K562 (cell line): ENCODE measurements at regions not wholly inside any gene's neighbourhood (a gene's known extent, or its start where the extent isn't known, plus 50 kb on each side); places are given as distances from the start of the nearest gene placed in this dataset.

ENCODE experiments used
- ATAC-seq: fragments of 200-7000 bp; cut with Tn5 transposase; 3 replicates; pipeline ENCODE4 v1.9.1; 2020; ENCODE audit warnings: moderate library complexity
- BruUV-seq: library from RNA; stranded (reverse); fragments of 400-500 nt; replicated peaks from 2 replicates; lab custom pipeline; 2021; lab: Mats Ljungman, UMichigan
- CTCF ChIA-PET: fragments of 300-600 bp; formaldehyde crosslinking; extraction: SDS; loops from one replicate; lab custom pipeline; 2021; ENCODE audit warnings: low intra/inter-chr PET ratio; lab: Yijun Ruan, JAX
- POLR2A ChIA-PET: fragments of 300-600, 350-650 bp; sonication (Branson Sonifier 250); formaldehyde crosslinking; extraction: SDS; loops from one replicate; lab custom pipeline; 2021; ENCODE audit warnings: antibody characterized with exemption, inconsistent platforms; lab: Yijun Ruan, JAX
- DNase-seq, 4 experiments: peaks; one replicate each; pipeline versions ENCODE4 v3.0.0 to v3.0.0-alpha.2; 2011 to 2018; ENCODE audit warnings: low spot score in 3 of 4, mixed read lengths in 3 of 4; ENCODE audit errors: extremely low read depth in 1 of 4
- FAIRE-seq: peaks from 2 replicates; lab custom pipeline; 2011; peaks lifted over from hg19 to GRCh38; lab: Jason Lieb, UNC
- H2AFZ ChIP-seq: 2 replicates; pipeline ENCODE4 v1.6.0; 2011; ENCODE audit warnings: low read depth, low read length, control low read depth, inconsistent platforms
- H3K27ac ChIP-seq: fragments of 200-600 bp; 3 replicates; pipeline ENCODE4 v1.8.0; 2011; ENCODE audit warnings: low read depth, mild to moderate bottlenecking, control low read depth, inconsistent platforms, low read length, moderate library complexity, mixed read lengths; ENCODE audit errors: extremely low read depth
- H3K27me3 ChIP-seq, 2 experiments: fragments of 300-600 bp in 1 of 2; 2 replicates in 1 of 2; 3 replicates in 1 of 2; pipeline versions ENCODE4 v1.6.0 to v1.8.0; 2011; ENCODE audit warnings: inconsistent platforms in 2 of 2, low read length in 2 of 2, mild to moderate bottlenecking in 1 of 2, mixed read lengths in 1 of 2, moderate library complexity in 1 of 2; ENCODE audit not compliant: control insufficient read depth in 2 of 2, insufficient read depth in 2 of 2
- H3K36me3 ChIP-seq: fragments of 300-600 bp; 3 replicates; pipeline ENCODE4 v1.8.0; 2011; ENCODE audit warnings: mild to moderate bottlenecking, low read length, inconsistent platforms; ENCODE audit not compliant: control insufficient read depth, insufficient read depth
- H3K4me1 ChIP-seq, 2 experiments: fragments of 200-600 bp in 1 of 2; replicated peaks in 1 of 2; 2 replicates in 1 of 2; 3 replicates in 1 of 2; pipeline versions ENCODE4 v1.5.1 to v1.8.0; 2011; ENCODE audit warnings: inconsistent platforms in 2 of 2, low read length in 2 of 2, mild to moderate bottlenecking in 1 of 2, mixed read lengths in 1 of 2, moderate library complexity in 1 of 2; ENCODE audit not compliant: control insufficient read depth in 2 of 2, insufficient read depth in 2 of 2
- H3K4me2 ChIP-seq: 2 replicates; pipeline ENCODE4 v1.6.1; 2011; ENCODE audit warnings: low read length, control low read depth, inconsistent platforms, mixed read lengths; ENCODE audit not compliant: insufficient read depth
- H3K4me3 ChIP-seq: fragments of 200-600 bp; sonication (generic), shearing (Covaris generic); 2 replicates; pipeline ENCODE4 v1.5.1; 2016; ENCODE audit warnings: control low read depth, inconsistent platforms
- H3K79me2 ChIP-seq: fragments of 200-600 bp; 3 replicates; pipeline ENCODE4 v1.8.0; 2011; ENCODE audit warnings: low read length, inconsistent platforms; ENCODE audit not compliant: control insufficient read depth, insufficient read depth
- H3K9ac ChIP-seq, 2 experiments: 2 replicates each; pipeline versions ENCODE4 v1.6.0 to v1.6.1; 2011; ENCODE audit warnings: low read depth in 2 of 2, low read length in 2 of 2, control low read depth in 1 of 2, inconsistent platforms in 1 of 2, mild to moderate bottlenecking in 1 of 2, mixed read lengths in 1 of 2; ENCODE audit not compliant: insufficient read depth in 1 of 2
- H3K9me1 ChIP-seq: one replicate; pipeline ENCODE4 v1.6.0; 2011; ENCODE audit warnings: inconsistent platforms, mild to moderate bottlenecking, low read length, moderate library complexity; ENCODE audit not compliant: control insufficient read depth, insufficient read depth
- H3K9me3 ChIP-seq: replicated peaks from 2 replicates; pipeline ENCODE4 v1.5.1; 2011; ENCODE audit warnings: low read depth, low read length, inconsistent platforms; ENCODE audit not compliant: control insufficient read depth, insufficient read depth
- H4K20me1 ChIP-seq: replicated peaks from 2 replicates; pipeline ENCODE4 v1.6.1; 2011; ENCODE audit warnings: low read length, inconsistent platforms, mixed read lengths; ENCODE audit not compliant: control insufficient read depth, insufficient read depth
- ARNT ChIP-seq, 2 experiments: fragments of 450-650 bp; IDR thresholded peaks; 2 replicates each; pipeline ENCODE4 v1.6.1; 2016; ENCODE audit warnings: mild to moderate bottlenecking in 1 of 2
- MEIS2 ChIP-seq: fragments of 450-650 bp; IDR thresholded peaks from 2 replicates; pipeline ENCODE4 v1.6.1; 2014; ENCODE audit warnings: mild to moderate bottlenecking; ENCODE audit not compliant: partially characterized antibody
- NRF1 ChIP-seq, 2 experiments: fragments of 450-650 bp; IDR thresholded peaks in 1 of 2; conservative IDR thresholded peaks in 1 of 2; 2 replicates each; pipeline ENCODE4 v1.6.1; 2014; ENCODE audit warnings: mild to moderate bottlenecking in 2 of 2
- PHF8 ChIP-seq: fragments of 200-600 bp; sonication (generic); IDR thresholded peaks from 2 replicates; pipeline ENCODE4 v1.6.1; 2012; ENCODE audit warnings: mixed run types, mild to moderate bottlenecking, inconsistent platforms, low read length, moderate library complexity, borderline replicate concordance
- PTRF ChIP-seq: fragments of 450-650 bp; IDR thresholded peaks from 2 replicates; pipeline ENCODE4 v1.6.1; 2016; ENCODE audit warnings: mild to moderate bottlenecking, missing genetic modification characterization, missing compliant biosample characterization
- SNAPC5 ChIP-seq: fragments of 250-450 bp; sonication (Bioruptor Pico); IDR thresholded peaks from 2 replicates; pipeline ENCODE4 v1.8.0; 2021; ENCODE audit warnings: moderate library complexity, mild to moderate bottlenecking, inconsistent platforms
- ZNF12 ChIP-seq: sonication (generic); formaldehyde crosslinking; IDR thresholded peaks from 2 replicates; pipeline ENCODE4 v1.4.0; 2020; ENCODE audit warnings: mild to moderate bottlenecking, missing genetic modification reagents
- ZNF75A ChIP-seq: fragments of 450-650 bp; formaldehyde crosslinking; IDR thresholded peaks from 2 replicates; pipeline ENCODE4 v1.4.0; 2020; ENCODE audit warnings: mild to moderate bottlenecking
- ZNF766 ChIP-seq: fragments of 200-800 bp; sonication (Bioruptor generic); conservative IDR thresholded peaks from 2 replicates; pipeline ENCODE4 v1.6.1; 2016; ENCODE audit warnings: missing genetic modification characterization, missing compliant biosample characterization
- WGBS: fragments of 100-300 bp; shearing (Covaris generic); methylation state at CpG from one replicate; pipeline ENCODE4 v1.1.6; 2016; ENCODE audit warnings: low coverage, mixed read lengths; ENCODE audit not compliant: insufficient coverage; ENCODE audit errors: missing lambda C conversion rate; 5-methylcytosine and 5-hydroxymethylcytosine counted together
- in situ Hi-C: fragments of 300-500 bp; cut with MboI; formaldehyde crosslinking; loops from 4 replicates; pipeline ENCODE4 v1.15.0; 2018; ENCODE audit warnings: inconsistent platforms, mixed read lengths
- intact Hi-C: fragments of 100-400 bp; cut with micrococcal nuclease; formaldehyde crosslinking; loops from 2 replicates; pipeline ENCODE4 v1.14.2; 2022
- TF ChIP-seq, protein P1 (sequence below): sonication (generic); formaldehyde crosslinking; IDR thresholded peaks from 2 replicates; pipeline ENCODE4 v1.8.0; 2023; ENCODE audit warnings: missing genetic modification reagents, mild to moderate bottlenecking, borderline replicate concordance
- TF ChIP-seq, protein P2 (sequence below), 2 experiments: fragments of 150-350 bp in 1 of 2; IDR thresholded peaks; 2 replicates each; pipeline ENCODE4 v1.6.1; 2012 to 2016; ENCODE audit warnings: low read depth in 2 of 2, low read length in 2 of 2, mild to moderate bottlenecking in 1 of 2, moderate library complexity in 1 of 2

- TF ChIP-seq, protein P1, sequence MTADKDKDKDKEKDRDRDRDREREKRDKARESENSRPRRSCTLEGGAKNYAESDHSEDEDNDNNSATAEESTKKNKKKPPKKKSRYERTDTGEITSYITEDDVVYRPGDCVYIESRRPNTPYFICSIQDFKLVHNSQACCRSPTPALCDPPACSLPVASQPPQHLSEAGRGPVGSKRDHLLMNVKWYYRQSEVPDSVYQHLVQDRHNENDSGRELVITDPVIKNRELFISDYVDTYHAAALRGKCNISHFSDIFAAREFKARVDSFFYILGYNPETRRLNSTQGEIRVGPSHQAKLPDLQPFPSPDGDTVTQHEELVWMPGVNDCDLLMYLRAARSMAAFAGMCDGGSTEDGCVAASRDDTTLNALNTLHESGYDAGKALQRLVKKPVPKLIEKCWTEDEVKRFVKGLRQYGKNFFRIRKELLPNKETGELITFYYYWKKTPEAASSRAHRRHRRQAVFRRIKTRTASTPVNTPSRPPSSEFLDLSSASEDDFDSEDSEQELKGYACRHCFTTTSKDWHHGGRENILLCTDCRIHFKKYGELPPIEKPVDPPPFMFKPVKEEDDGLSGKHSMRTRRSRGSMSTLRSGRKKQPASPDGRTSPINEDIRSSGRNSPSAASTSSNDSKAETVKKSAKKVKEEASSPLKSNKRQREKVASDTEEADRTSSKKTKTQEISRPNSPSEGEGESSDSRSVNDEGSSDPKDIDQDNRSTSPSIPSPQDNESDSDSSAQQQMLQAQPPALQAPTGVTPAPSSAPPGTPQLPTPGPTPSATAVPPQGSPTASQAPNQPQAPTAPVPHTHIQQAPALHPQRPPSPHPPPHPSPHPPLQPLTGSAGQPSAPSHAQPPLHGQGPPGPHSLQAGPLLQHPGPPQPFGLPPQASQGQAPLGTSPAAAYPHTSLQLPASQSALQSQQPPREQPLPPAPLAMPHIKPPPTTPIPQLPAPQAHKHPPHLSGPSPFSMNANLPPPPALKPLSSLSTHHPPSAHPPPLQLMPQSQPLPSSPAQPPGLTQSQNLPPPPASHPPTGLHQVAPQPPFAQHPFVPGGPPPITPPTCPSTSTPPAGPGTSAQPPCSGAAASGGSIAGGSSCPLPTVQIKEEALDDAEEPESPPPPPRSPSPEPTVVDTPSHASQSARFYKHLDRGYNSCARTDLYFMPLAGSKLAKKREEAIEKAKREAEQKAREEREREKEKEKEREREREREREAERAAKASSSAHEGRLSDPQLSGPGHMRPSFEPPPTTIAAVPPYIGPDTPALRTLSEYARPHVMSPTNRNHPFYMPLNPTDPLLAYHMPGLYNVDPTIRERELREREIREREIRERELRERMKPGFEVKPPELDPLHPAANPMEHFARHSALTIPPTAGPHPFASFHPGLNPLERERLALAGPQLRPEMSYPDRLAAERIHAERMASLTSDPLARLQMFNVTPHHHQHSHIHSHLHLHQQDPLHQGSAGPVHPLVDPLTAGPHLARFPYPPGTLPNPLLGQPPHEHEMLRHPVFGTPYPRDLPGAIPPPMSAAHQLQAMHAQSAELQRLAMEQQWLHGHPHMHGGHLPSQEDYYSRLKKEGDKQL (CRISPR knock-in tag) = no peak
- TF ChIP-seq NRF1 (conservative IDR thresholded peaks at IDR 0.05 in 1 of 2, IDR thresholded peaks at IDR 0.05 in 1 of 2) = no peak
Measured at GRCh38 chr14:105888151-105888550, 361.8 kb downstream of the TMEM121 start (continued).

- H3K4me3 ChIP-seq = no peak overlapping the region
- no peak overlapping the region for H2AFZ ChIP-seq
- CTCF ChIA-PET = no interaction called here
- intact Hi-C loops = no loop called here
- WGBS = 0% methylated on average over 7 of the region's 20 CpGs
- no peak overlapping the region for H3K4me2 ChIP-seq
- no TSS peak for BruUV-seq
- H3K9ac ChIP-seq = no peak overlapping the region
- H4K20me1 ChIP-seq = no peaks in the 10 kb centered on the region
- no peaks in the 10 kb centered on the region for H3K4me1 ChIP-seq
- H3K9me1 ChIP-seq = no peaks in the 10 kb centered on the region
- ATAC-seq (no peak), DNase-seq (peak in 1 of 4 experiments; percentile 1), FAIRE-seq (no peak)
- in situ Hi-C loops = no loop called here
- no peaks in the 10 kb centered on the region for H3K9me3 ChIP-seq
- no peaks in the 10 kb centered on the region for H3K79me2 ChIP-seq
- H3K27me3 ChIP-seq = no peaks in the 10 kb centered on the region
- no peaks in the 10 kb centered on the region for H3K36me3 ChIP-seq
- H3K27ac ChIP-seq = no peak overlapping the region
- POLR2A ChIA-PET = no interaction called here
- TF ChIP-seq, protein P2, sequence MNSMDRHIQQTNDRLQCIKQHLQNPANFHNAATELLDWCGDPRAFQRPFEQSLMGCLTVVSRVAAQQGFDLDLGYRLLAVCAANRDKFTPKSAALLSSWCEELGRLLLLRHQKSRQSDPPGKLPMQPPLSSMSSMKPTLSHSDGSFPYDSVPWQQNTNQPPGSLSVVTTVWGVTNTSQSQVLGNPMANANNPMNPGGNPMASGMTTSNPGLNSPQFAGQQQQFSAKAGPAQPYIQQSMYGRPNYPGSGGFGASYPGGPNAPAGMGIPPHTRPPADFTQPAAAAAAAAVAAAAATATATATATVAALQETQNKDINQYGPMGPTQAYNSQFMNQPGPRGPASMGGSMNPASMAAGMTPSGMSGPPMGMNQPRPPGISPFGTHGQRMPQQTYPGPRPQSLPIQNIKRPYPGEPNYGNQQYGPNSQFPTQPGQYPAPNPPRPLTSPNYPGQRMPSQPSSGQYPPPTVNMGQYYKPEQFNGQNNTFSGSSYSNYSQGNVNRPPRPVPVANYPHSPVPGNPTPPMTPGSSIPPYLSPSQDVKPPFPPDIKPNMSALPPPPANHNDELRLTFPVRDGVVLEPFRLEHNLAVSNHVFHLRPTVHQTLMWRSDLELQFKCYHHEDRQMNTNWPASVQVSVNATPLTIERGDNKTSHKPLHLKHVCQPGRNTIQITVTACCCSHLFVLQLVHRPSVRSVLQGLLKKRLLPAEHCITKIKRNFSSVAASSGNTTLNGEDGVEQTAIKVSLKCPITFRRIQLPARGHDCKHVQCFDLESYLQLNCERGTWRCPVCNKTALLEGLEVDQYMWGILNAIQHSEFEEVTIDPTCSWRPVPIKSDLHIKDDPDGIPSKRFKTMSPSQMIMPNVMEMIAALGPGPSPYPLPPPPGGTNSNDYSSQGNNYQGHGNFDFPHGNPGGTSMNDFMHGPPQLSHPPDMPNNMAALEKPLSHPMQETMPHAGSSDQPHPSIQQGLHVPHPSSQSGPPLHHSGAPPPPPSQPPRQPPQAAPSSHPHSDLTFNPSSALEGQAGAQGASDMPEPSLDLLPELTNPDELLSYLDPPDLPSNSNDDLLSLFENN (IDR thresholded peaks at IDR 0.05; ENCODE audit: low read depth in 2 of 2, low read length in 2 of 2) = no peak
- TF ChIP-seq PHF8 (no peak), ZNF12 (no peak), ZNF75A (CRISPR knock-in tag) (no peak), SNAPC5 (CRISPR knock-in tag) (no peak), ZNF766 (CRISPR knock-in tag) (no peak), MEIS2 (no peak), PTRF (tag) (no peak), ARNT (IDR thresholded peaks at IDR 0.05) (no peak)
Measured at GRCh38 chr14:105888784-105889665, 362.6 kb downstream of the TMEM121 start.
